ENCODE measurements at regions not wholly inside any gene's neighbourhood (a gene's known extent, or its start where the extent isn't known, plus 50 kb on each side); places are given as distances from the start of the nearest gene placed in this dataset.

DNA sequence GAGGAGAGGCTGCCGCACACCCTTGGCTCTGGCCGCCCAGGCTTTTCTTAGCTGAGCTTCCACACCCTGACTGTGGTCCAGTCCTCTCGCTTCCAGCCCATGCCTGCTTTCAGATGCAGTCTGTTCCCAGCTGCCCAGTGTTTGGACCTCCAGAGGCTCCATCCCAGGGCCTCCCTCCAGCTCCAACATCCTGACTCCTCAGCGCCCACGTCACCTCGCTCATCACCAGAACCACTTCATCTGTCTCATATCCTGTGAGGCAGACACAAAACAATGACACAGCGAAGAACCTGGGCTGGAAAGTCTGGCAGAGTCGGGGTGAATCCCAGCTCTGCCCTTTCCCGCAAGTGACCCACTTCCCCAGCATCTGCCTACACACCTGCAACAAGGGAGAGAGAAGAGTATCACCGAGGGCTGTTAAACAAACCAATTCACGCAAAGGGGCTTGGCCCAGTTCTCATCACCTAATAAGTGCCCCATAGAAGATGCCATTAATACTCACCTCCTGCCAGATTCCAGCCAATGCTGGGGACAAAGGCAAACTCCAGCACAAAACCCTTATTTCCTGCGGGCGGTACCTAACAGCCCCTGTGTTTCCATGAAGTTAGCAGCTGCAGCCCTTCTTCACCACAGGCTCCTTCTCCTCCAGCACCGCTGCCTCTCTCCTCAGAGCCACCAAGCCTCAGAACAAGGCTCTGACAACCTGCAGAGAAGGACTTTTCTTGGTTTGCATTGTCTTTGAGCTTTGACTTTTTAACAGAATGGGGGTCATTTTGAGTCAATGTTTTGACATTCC is 133.4 kb upstream of the CDH4 start:
- DNase-seq (ENCODE audit: low read depth in 1 of 2, low spot score in 2 of 2) (no peak), FAIRE-seq (no peak)
- no peak overlapping the region for H2BK120ac ChIP-seq (replicated peaks; ENCODE audit: low read depth, low read length)
- H2AFZ ChIP-seq (ENCODE audit: low read length): no peak overlapping the region
- WGBS, 2 experiments (ENCODE audit: extremely low coverage in 1 of 2, insufficient coverage in 1 of 2, insufficient read length in 1 of 2, insufficient replicate concordance in 2 of 2, low coverage in 1 of 2, low lambda C conversion rate in 2 of 2, missing lambda C conversion rate in 1 of 2): 95% methylated on average over 13 of the region's 14 CpGs; no CpG with 5 or more reads in 1 of the 2 experiments
- H3K4ac ChIP-seq (replicated peaks; ENCODE audit: insufficient read length, low read depth, low read length): no peak overlapping the region
- no peak overlapping the region for H3K56ac ChIP-seq (replicated peaks; ENCODE audit: insufficient read length, low read depth, low read length)
- no peak overlapping the region for H3K9ac ChIP-seq (replicated peaks in 1 of 4; ENCODE audit: extremely low read depth in 1 of 4, low read depth in 3 of 4, low read length in 3 of 4)
- ChIA-PET CTCF (ENCODE audit: partially characterized antibody) (interaction anchor here (0.6 to 2.6 kb wide), 3 partner anchors 11 to 167 kb away, joined by 3 to 9 read pairs (median 5); no protein-coding TSS in a partner anchor), POLR2A (ENCODE audit: partially characterized antibody) (no interaction called here)
- no peak overlapping the region for H3K27ac ChIP-seq (ENCODE audit: low read depth, low read length)
- no peak overlapping the region for H2BK20ac ChIP-seq (ENCODE audit: low read length)
- H4K20me1 ChIP-seq (replicated peaks in 1 of 2; ENCODE audit: control insufficient read depth in 1 of 2, insufficient read depth in 2 of 2, low read length in 2 of 2): no peaks in the 10 kb centered on the region
- H3K79me1 ChIP-seq (ENCODE audit: low read depth, low read length): no peaks in the 10 kb centered on the region
- H3K23ac ChIP-seq (ENCODE audit: insufficient read length): no peak overlapping the region
- H3K18ac ChIP-seq (ENCODE audit: extremely low read depth, low read length): no peak overlapping the region
- H3K4me3 ChIP-seq (ENCODE audit: extremely low read depth in 1 of 4, insufficient read depth in 2 of 4, low read depth in 3 of 4, low read length in 4 of 4): no peak overlapping the region
- H2AK5ac ChIP-seq (ENCODE audit: low read depth, low read length): no peak overlapping the region
- no peak overlapping the region for H2BK15ac ChIP-seq (ENCODE audit: low read length)
- H3K27me3 ChIP-seq (replicated peaks in 1 of 4; ENCODE audit: control insufficient read depth in 3 of 4, extremely low read depth in 1 of 4, insufficient read depth in 3 of 4, low read length in 3 of 4): peaks cover 0 to 5% (median 3%) of the 10 kb centered on the region in 4 experiments; a peak in 4 of 7 replicates
- no peak overlapping the region for H4K91ac ChIP-seq (replicated peaks; ENCODE audit: insufficient read length, low read length)
- H2BK12ac ChIP-seq (ENCODE audit: low read depth, low read length): no peak overlapping the region
- H3K79me2 ChIP-seq (ENCODE audit: control insufficient read depth in 1 of 2, insufficient read depth in 2 of 2, low read length in 2 of 2): no peaks in the 10 kb centered on the region
- H3K36me3 ChIP-seq (ENCODE audit: control insufficient read depth in 2 of 4, insufficient read depth in 4 of 4, low read length in 3 of 4): no peaks in the 10 kb centered on the region
- H4K5ac ChIP-seq (ENCODE audit: insufficient read length, low read depth, low read length): no peak overlapping the region
- no peaks in the 10 kb centered on the region for H3K23me2 ChIP-seq (ENCODE audit: low read depth, low read length)
- no peak overlapping the region for H4K8ac ChIP-seq (ENCODE audit: extremely low read depth, insufficient read depth, low read length)
- H3K4me2 ChIP-seq (ENCODE audit: insufficient read depth in 1 of 2, low read depth in 2 of 2, low read length in 2 of 2): no peak overlapping the region
- H3K9me3 ChIP-seq (ENCODE audit: insufficient read depth in 2 of 2, low read depth in 1 of 2, low read length in 1 of 2): no peaks in the 10 kb centered on the region
- H2BK5ac ChIP-seq (ENCODE audit: low read depth, low read length): no peak overlapping the region
- H3K14ac ChIP-seq (ENCODE audit: insufficient read length): no peak overlapping the region
- peaks cover 0 to 5% (median 0%) of the 10 kb centered on the region in 4 experiments; a peak in 1 of 7 replicates for H3K4me1 ChIP-seq (replicated peaks in 1 of 4; ENCODE audit: control insufficient read depth in 3 of 4, insufficient read depth in 4 of 4, low read length in 3 of 4)
- TF ChIP-seq CREB1 (IDR thresholded peaks at IDR 0.05): no peak
- no peak for TF ChIP-seq SIN3A (conservative IDR thresholded peaks at IDR 0.05 in 1 of 2, IDR thresholded peaks at IDR 0.05 in 1 of 2; ENCODE audit: low read depth in 1 of 2, low read length in 2 of 2)

All from H1 (cell line).